Uterus (tissue), 2 donors: ENCODE measurements at regions not wholly inside any gene's neighbourhood (a gene's known extent, or its start where the extent isn't known, plus 50 kb on each side); places are given as distances from the start of the nearest gene placed in this dataset.

ENCODE experiments used
- CTCF ChIP-seq, 4 experiments: fragments of 200-600 bp in 2 of 4; fragments of 450-650 bp in 2 of 4; sonication (generic) in 2 of 4; IDR thresholded peaks; one replicate each; pipeline ENCODE4 v1.5.1; 2016 to 2019; ENCODE audit warnings: antibody characterized with exemption in 4 of 4, mild to moderate bottlenecking in 2 of 4, moderate library complexity in 1 of 4
- POLR2A ChIP-seq, 2 donors: fragments of 450-650 bp; IDR thresholded peaks; one replicate each; pipeline ENCODE4 v1.6.1; 2016; ENCODE audit warnings: antibody characterized with exemption in 2 of 2, mild to moderate bottlenecking in 1 of 2, moderate library complexity in 1 of 2

GRCh38 chr18:2390158-2390557 is 181.1 kb downstream of the METTL4 start:
- TF ChIP-seq CTCF (IDR thresholded peaks at IDR 0.05) (no peak), POLR2A (IDR thresholded peaks at IDR 0.05) (no peak)
